ENCODE measurements at regions not wholly inside any gene's neighbourhood (a gene's known extent, or its start where the extent isn't known, plus 50 kb on each side); places are given as distances from the start of the nearest gene placed in this dataset.

DNA sequence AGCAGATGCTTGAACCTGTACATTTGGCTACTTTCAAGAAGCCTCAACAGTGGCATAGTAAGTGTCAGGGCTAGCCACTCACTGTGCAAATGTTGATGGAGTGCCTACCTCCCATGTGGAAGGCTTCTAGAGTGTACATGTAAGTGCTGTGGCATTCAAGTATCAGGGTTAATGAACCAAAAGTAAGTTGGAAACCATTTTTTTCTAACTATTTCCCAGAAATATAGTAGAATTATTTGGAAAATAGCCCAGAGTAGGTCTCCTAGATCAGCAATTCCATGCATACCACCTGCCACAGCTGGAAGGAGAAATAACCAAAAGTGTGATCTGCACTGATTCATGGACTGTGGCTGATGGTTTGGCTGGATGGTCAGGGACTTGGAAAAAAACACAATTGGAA lies 53.3 kb downstream of the FOXD1 start:
- Mint-ChIP-seq H3K9me3 (no peaks in the 10 kb centered on the region), H3K27me3 (peaks cover 18 to 19% of the 10 kb centered on the region in 2 donors)
- ATAC-seq (replicated peaks), result no peak

DNA sequence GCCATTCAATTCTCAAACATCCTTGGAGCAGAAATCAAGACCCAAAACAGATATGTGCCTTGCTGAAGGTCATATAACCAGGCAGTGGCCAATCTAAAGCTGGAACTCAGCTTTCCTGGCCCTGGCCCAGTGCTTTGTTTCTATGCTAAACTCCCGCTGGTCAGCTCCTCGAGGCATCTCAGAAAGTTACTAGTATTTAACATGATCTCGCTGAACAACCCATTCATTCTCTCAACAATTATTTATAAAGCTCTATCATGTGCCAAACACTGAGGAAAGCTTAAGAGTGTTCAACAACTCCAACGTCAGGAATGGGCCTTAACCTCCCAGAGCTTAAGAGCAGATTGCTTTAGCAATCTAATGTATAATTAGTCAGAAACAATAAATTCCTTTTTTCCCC lies 54.0 kb downstream of the FOXD1 start:
- ATAC-seq (replicated peaks) (no peak), DNase-seq (no peak)
- no peak overlapping the region for H3K27ac Mint-ChIP-seq
- no peaks in the 10 kb centered on the region for H3K36me3 Mint-ChIP-seq
- H3K9me3 Mint-ChIP-seq, result no peaks in the 10 kb centered on the region
- H3K4me3 Mint-ChIP-seq, result no peak overlapping the region
- H3K27me3 Mint-ChIP-seq, result peaks cover 18 to 23% of the 10 kb centered on the region in 2 donors
- no peaks in the 10 kb centered on the region for H3K4me1 Mint-ChIP-seq

More for the DNA sequence above, 53.3 kb downstream of the FOXD1 start:
- Mint-ChIP-seq H3K36me3 (no peaks in the 10 kb centered on the region), H3K4me1 (no peaks in the 10 kb centered on the region), H3K27ac (no peak overlapping the region), H3K4me3 (no peak overlapping the region)
- DNase-seq, result no peak

DNA sequence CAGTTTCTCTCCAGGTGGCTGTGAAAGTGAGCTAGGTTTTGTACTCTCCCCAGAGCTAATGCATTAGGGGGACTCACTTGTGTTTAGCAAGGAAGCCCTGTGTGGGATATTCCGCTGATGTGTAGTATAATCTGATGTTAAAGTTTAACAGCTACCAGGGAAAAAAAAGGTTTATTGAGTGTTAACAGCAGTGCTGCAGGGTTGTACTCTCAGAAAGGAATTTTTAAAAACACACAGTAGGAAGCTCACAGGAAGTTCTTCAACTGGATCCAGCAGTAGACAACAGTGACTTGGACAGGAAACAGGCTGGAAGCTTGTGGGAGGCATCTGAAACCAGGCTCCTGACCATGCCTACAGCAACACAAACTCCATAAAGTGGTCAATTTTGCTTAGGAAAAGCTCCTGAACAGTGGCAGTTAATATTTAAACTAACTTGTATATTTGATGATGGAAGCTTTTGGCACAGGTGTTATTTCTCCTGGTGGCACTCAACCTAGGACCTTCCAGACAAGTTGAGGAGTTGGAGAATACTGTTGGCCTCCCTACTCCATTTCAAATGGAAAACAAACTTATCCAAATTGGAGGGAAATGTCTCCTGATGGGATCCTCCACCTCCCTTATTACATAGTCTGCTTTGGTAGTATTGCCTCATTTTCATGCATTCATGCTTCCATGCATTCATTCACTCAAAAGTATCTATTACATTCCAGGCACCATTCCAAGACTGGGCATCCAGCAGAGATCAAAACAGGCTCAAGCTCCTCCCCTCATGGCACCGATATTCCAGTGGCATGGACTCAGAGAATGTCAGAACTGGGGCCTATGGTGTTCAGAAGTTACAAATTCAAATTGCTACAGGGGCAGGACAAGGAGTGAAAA lies 54.7 kb downstream of the FOXD1 start:
- H3K4me3 Mint-ChIP-seq, result no peak overlapping the region
- H3K36me3 Mint-ChIP-seq, result no peaks in the 10 kb centered on the region
- ATAC-seq (replicated peaks), result no peak

DNA sequence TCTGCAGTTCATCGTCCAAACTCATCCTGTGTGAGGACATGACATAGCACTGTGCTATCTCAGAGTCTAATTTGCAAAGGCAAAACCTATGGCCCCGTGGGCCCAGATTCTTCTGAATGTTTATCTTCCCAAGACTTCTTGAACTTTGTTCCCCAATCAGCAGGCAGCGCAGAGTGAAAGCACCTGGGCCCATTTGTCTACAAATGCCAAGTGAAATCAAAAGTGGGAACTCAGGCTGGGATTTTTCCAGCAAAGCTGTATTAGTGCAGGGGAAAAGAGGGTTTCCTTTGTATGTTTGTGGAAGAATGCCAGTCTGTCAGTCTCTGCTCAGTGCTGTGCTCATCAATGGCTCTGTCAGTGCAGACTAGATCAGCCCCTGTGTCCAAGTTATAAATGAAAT lies 55.8 kb downstream of the FOXD1 start:
- no peaks in the 10 kb centered on the region for H3K4me1 Mint-ChIP-seq
- H3K36me3 Mint-ChIP-seq, result no peaks in the 10 kb centered on the region
- no peak overlapping the region for H3K4me3 Mint-ChIP-seq
- no peaks in the 10 kb centered on the region for H3K9me3 Mint-ChIP-seq
- no peak overlapping the region for H3K27ac Mint-ChIP-seq
- ATAC-seq (replicated peaks) (no peak), DNase-seq (no peak)
- H3K27me3 Mint-ChIP-seq, result peaks cover 17 to 28% of the 10 kb centered on the region in 2 donors

More for the DNA sequence above, 54.7 kb downstream of the FOXD1 start:
- Mint-ChIP-seq H3K4me1 (no peaks in the 10 kb centered on the region), H3K27ac (no peak overlapping the region), H3K9me3 (no peaks in the 10 kb centered on the region), H3K27me3 (peaks cover 19 to 26% of the 10 kb centered on the region in 2 donors)
- DNase-seq, result no peak

DNA sequence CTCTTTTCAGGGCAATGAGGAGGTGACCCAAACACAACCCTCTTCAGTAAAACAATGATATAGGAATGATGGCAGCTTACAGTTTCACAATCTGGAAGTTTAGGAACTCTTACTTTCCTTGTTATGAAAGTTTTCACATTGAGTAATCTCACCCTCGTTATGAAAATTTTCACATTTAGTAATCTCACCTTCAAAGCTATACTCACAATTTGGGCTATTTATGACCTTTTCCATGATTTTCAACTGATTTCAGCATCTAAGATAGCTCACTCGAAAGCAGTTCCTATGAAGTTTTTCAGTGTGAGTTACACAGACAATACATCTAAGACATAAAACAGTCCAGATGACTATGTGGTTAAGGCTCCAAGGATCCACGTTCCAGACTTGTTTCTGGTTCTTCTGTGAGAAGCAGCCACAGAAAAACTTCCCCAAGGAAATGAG lies 57.1 kb downstream of the FOXD1 start:
- H3K4me1 Mint-ChIP-seq, result peaks cover 0 to 2% of the 10 kb centered on the region in 2 donors
- DNase-seq (no peak), ATAC-seq (replicated peaks) (no peak)
- no peak overlapping the region for H3K27ac Mint-ChIP-seq
- H3K36me3 Mint-ChIP-seq, result no peaks in the 10 kb centered on the region
- peaks cover 1 to 2% of the 10 kb centered on the region in 2 donors for H3K9me3 Mint-ChIP-seq
- H3K27me3 Mint-ChIP-seq, result peaks cover 17 to 29% of the 10 kb centered on the region in 2 donors
- H3K4me3 Mint-ChIP-seq, result no peak overlapping the region

DNA sequence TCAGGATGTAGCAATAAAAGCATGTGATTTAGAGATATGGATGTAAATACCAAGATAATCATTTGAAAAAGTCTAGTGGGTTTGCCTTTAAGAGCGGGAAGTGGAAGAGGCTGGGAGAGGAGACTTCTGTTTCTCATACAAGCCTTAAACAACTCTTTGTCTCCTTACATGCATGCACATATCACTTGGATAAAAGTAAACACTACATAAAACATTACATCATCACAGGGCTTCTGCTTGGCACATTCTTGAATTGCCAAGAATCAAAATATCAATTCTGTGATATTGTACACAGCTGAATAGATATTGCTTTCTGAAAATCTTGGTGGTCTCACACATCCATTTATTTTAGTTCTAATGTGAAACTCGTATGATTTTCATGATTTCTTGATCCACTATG lies 57.6 kb downstream of the FOXD1 start:
- DNase-seq, result no peak
- peaks cover 2 to 6% of the 10 kb centered on the region in 2 donors for H3K9me3 Mint-ChIP-seq

DNA sequence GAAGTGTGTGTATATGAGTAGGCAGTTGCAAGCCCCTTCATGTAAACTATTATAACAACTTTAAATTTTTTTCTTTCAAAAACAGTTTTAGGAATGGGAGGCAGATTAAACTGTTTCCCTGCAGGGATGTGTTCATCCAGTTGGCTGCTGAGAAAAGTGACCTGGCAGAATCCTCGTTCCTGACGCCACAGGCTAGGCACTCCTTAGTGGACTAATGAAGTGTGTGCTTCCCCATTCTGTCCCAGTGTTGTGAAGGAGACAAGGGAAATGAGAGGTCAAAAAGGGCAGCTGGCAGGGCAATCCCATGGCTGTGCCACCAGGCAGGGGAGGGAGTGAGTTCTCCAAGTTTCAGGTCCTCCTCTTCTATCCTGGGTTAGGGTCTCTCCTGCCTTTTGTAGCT lies 59.8 kb downstream of the FOXD1 start:
- peaks cover 17 to 23% of the 10 kb centered on the region in 2 donors for H3K9me3 Mint-ChIP-seq

More for the DNA sequence above, 57.6 kb downstream of the FOXD1 start:
- ATAC-seq (replicated peaks), result no peak
- Mint-ChIP-seq H3K27ac (no peak overlapping the region), H3K4me1 (peaks cover 0 to 2% of the 10 kb centered on the region in 2 donors), H3K27me3 (peaks cover 22 to 30% of the 10 kb centered on the region in 2 donors), H3K4me3 (no peak overlapping the region), H3K36me3 (no peaks in the 10 kb centered on the region)

DNA sequence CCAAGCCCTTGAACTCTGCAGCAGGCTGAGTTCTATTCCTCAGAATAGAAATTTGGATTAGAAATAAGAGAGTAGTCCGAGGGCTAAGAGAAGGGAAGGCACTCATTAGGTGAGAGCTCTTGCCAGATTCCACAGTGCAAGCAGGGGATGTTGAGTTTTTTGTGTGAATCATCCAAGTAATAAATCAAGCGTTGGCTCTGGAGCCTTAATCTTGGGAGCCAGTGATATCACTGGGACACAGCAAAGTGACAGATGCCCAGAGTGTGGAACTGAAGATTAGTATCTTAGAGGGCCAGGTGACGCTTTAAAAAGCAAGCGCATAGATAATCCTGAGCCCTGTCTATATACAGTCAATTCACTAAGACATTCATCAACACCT lies 60.3 kb downstream of the FOXD1 start:
- no peak overlapping the region for H3K27ac Mint-ChIP-seq
- peaks cover 0 to 2% of the 10 kb centered on the region in 2 donors for H3K4me1 Mint-ChIP-seq
- no peak overlapping the region for H3K4me3 Mint-ChIP-seq
- peaks cover 19 to 25% of the 10 kb centered on the region in 2 donors for H3K9me3 Mint-ChIP-seq
- peaks cover 41 to 45% of the 10 kb centered on the region in 2 donors for H3K27me3 Mint-ChIP-seq
- DNase-seq (no peak), ATAC-seq (replicated peaks) (no peak)
- H3K36me3 Mint-ChIP-seq, result peaks cover 5 to 7% of the 10 kb centered on the region in 2 donors

More for the DNA sequence above, 59.8 kb downstream of the FOXD1 start:
- no peak overlapping the region for H3K27ac Mint-ChIP-seq
- peaks cover 0 to 2% of the 10 kb centered on the region in 2 donors for H3K4me1 Mint-ChIP-seq
- ATAC-seq (replicated peaks), result no peak
- no peak for DNase-seq
- peaks cover 40 to 41% of the 10 kb centered on the region in 2 donors for H3K27me3 Mint-ChIP-seq
- no peak overlapping the region for H3K4me3 Mint-ChIP-seq
- peaks cover 5 to 7% of the 10 kb centered on the region in 2 donors for H3K36me3 Mint-ChIP-seq

DNA sequence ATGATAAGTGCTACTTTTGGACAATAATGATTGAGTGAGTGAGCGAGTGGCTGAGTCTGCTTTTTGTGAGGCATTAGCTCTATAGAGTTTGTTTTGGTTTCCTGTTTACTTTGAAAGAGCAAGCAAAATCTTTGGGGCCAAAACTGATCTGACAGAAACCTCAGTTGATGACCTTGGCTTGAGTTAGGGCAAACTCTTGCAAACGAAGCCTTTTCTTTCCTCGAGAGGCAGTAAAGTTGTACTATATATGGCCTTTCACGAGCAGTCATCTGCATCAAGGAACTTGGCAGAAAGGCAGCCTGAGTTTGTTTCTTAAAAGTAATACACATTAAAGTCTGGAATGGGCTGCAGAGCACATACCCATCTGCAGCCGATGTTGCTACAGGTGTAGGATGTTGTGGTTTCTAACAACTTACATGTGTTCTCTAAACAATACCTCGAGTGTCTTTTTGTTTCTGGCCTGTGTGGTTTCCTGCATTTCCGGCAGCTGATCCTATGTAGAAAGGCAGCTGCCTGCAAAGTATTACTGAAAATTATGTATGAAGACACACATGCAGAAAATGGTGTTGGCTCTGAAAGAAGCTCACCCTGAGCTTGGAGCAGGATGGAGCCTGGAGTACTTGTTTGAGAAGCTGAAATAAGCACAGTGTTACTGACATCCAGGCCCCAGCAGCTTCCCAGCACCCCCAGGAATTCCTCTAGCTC lies 60.8 kb downstream of the FOXD1 start:
- DNase-seq (no peak), ATAC-seq (replicated peaks) (no peak)
- Mint-ChIP-seq H3K4me3 (no peak overlapping the region), H3K36me3 (peaks cover 5 to 7% of the 10 kb centered on the region in 2 donors), H3K27ac (no peak overlapping the region), H3K4me1 (peaks cover 0 to 2% of the 10 kb centered on the region in 2 donors), H3K9me3 (peaks cover 19 to 25% of the 10 kb centered on the region in 2 donors), H3K27me3 (peaks cover 41 to 51% of the 10 kb centered on the region in 2 donors)

DNA sequence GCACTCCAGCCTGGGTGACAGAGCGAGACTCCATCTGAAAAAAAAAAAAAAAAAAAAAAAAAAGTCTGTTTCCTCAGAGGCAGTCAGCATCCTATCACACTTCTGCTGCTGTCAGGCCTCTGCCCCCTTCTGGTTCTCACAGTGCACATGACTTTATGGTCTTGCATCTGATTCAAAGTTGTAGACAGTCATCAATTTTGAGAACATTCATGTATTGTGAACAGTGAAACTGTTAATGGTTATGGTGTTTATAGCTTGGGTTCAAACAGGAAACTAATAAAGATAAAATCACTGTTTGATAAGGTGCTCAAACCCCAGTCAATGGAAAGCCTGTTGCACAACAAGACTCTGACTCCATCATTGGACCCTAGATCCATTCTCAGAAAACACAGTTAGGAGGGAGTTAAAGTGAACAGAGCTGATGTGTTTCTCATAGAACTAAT lies 61.4 kb downstream of the FOXD1 start:
- peaks cover 37 to 52% of the 10 kb centered on the region in 2 donors for H3K27me3 Mint-ChIP-seq
- H3K36me3 Mint-ChIP-seq, result peaks cover 5 to 7% of the 10 kb centered on the region in 2 donors
- ATAC-seq (replicated peaks), result no peak
- peaks cover 0 to 2% of the 10 kb centered on the region in 2 donors for H3K4me1 Mint-ChIP-seq
- H3K27ac Mint-ChIP-seq, result no peak overlapping the region
- peaks cover 19 to 25% of the 10 kb centered on the region in 2 donors for H3K9me3 Mint-ChIP-seq
- H3K4me3 Mint-ChIP-seq, result no peak overlapping the region
- DNase-seq, result no peak

DNA sequence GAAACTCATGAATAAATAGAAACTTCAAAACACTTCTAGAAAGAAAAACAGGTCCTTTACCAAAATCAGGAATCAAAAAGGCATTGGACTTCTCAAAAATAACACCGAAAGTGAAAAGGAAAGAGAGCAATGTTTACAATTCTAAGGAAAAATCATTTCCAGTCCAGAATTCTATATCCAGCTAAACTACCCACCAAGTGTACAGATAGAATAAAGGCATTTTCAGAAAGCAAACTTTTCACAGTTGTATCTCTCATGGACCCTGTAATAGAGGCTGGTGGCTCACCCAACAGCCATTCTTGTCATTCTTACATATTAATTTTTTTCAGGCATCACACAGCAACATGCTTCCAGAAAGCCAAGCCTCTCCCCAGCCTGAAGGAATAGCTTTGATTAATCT lies 63.7 kb downstream of the FOXD1 start:
- DNase-seq (no peak), ATAC-seq (replicated peaks) (no peak)
- no peak overlapping the region for H3K4me3 Mint-ChIP-seq
- peaks cover 5 to 16% of the 10 kb centered on the region in 2 donors for H3K36me3 Mint-ChIP-seq
- H3K9me3 Mint-ChIP-seq, result peaks cover 19 to 25% of the 10 kb centered on the region in 2 donors
- no peak overlapping the region for H3K27ac Mint-ChIP-seq
- peaks cover 15 to 17% of the 10 kb centered on the region in 2 donors for H3K4me1 Mint-ChIP-seq
- H3K27me3 Mint-ChIP-seq, result peaks cover 51 to 62% of the 10 kb centered on the region in 2 donors

DNA sequence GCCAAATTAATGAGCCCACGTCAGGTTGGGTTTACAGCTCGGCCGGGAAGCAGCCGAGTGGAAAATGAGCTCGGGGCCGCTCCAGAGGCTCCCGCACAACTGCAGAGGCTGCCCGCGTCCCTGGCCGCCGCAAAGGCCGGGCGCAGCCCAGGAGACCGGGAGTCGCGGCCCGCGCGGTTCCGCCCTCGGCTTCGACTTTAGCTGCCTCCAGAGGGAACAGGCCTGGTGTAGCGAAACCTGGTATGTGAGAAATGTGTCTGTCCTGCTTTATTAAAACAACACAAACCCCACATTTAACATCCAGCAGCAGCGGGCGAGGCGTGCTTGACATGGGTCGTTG lies 66.2 kb downstream of the FOXD1 start:
- H3K4me3 Mint-ChIP-seq, result no peak overlapping the region
- H3K27me3 Mint-ChIP-seq, result peaks cover 66 to 77% of the 10 kb centered on the region in 2 donors

DNA sequence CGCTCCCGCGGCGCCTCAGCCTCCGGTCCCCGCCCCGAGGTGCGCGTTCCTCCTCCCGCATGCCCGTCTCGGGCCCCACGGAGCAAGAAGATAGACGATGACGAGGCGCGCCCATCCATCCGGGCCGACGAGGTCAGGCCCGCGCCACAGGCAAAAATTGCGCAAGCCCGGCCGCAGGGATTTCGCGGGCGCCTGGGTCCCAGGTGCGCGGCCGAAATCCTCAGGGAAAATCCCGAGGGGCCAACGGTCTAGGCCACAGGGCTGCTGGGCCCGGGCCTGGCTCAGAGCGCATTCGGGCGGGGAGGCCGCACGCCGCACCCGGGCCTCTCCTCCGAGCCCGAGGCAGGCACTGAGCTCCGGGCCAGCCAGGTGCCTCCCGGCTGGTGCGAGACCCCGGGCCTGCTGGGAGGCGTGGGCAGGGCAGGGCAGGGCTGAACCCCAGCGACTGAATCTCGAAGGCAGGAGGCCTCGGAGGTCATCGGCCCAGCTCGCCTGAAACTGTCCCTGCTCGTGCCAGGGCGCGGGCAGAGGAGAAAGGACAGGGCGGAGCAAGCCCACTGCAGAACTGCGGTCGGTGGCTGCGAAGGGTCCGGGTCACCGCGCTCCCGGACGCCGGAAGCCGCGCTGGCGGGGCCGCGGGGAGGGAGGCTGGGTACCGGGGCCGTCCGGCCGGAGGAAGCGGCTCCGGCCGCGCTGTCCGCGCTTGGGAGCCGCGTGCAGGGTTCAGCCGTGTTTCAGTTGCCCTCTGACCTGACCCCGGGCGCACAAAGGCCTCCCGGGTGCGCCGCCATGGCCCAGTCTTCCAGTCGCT lies 66.8 kb downstream of the FOXD1 start:
- no peak for DNase-seq
- Mint-ChIP-seq H3K4me3 (peak overlapping the region; percentile 61 to 70), H3K36me3 (peaks cover 5 to 16% of the 10 kb centered on the region in 2 donors), H3K27ac (no peak overlapping the region), H3K27me3 (peaks cover 72 to 83% of the 10 kb centered on the region in 2 donors), H3K4me1 (peaks cover 13 to 17% of the 10 kb centered on the region in 2 donors), H3K9me3 (peaks cover 19 to 25% of the 10 kb centered on the region in 2 donors)
- no peak for ATAC-seq (replicated peaks)

More for the DNA sequence above, 66.2 kb downstream of the FOXD1 start:
- DNase-seq (no peak), ATAC-seq (replicated peaks) (no peak)
- peaks cover 14 to 17% of the 10 kb centered on the region in 2 donors for H3K4me1 Mint-ChIP-seq
- H3K36me3 Mint-ChIP-seq, result peaks cover 5 to 16% of the 10 kb centered on the region in 2 donors
- H3K9me3 Mint-ChIP-seq, result peaks cover 19 to 25% of the 10 kb centered on the region in 2 donors
- no peak overlapping the region for H3K27ac Mint-ChIP-seq
